ENCODE measurements at regions not wholly inside any gene's neighbourhood (a gene's known extent, or its start where the extent isn't known, plus 50 kb on each side); places are given as distances from the start of the nearest gene placed in this dataset.

DNA sequence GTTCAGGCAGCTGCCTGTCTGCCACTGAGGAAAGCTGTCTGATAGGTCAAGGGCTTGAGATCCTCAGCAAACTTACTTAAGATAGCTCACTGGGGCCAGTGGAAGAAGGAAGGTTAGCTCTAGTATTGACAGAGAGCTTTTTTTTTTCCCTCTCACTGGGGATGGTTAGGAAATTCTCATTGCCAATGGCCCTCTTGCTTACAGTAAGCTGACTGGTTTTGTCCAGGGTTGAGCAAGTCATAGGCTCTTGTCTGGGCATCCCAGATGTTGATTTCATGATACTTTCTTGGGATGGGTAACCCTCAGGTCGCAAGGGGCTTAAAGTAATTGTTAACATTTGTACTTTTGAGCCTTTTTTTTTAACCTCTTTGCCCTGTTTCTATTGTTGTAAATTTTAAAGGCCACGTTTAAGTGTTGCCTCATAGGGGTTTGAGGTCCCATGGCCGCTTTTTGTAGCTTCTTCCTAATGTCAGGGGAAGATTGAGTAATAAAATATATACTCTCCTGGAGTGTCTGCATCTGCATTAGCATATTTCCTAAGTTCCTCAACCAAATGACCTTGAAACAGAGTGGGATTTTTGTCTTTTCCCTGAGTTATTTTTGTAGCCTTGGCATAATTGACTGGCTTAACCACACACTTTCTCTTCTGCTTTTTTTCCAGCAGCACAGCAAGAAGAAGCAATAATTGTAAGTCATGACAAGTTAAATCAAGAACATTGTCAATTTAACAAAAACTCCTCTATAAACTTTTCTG lies 716.0 kb downstream of the LRFN5 start:
- TF ChIP-seq, protein P1, sequence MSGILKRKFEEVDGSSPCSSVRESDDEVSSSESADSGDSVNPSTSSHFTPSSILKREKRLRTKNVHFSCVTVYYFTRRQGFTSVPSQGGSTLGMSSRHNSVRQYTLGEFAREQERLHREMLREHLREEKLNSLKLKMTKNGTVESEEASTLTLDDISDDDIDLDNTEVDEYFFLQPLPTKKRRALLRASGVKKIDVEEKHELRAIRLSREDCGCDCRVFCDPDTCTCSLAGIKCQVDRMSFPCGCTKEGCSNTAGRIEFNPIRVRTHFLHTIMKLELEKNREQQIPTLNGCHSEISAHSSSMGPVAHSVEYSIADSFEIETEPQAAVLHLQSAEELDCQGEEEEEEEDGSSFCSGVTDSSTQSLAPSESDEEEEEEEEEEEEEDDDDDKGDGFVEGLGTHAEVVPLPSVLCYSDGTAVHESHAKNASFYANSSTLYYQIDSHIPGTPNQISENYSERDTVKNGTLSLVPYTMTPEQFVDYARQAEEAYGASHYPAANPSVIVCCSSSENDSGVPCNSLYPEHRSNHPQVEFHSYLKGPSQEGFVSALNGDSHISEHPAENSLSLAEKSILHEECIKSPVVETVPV (CRISPR knock-in tag; IDR thresholded peaks at IDR 0.05): no peak
- TF ChIP-seq, protein P2, sequence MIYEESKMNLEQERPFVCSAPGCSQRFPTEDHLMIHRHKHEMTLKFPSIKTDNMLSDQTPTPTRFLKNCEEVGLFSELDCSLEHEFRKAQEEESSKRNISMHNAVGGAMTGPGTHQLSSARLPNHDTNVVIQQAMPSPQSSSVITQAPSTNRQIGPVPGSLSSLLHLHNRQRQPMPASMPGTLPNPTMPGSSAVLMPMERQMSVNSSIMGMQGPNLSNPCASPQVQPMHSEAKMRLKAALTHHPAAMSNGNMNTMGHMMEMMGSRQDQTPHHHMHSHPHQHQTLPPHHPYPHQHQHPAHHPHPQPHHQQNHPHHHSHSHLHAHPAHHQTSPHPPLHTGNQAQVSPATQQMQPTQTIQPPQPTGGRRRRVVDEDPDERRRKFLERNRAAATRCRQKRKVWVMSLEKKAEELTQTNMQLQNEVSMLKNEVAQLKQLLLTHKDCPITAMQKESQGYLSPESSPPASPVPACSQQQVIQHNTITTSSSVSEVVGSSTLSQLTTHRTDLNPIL (CRISPR knock-in tag; IDR thresholded peaks at IDR 0.05; ENCODE audit: low read depth): no peak
- TF ChIP-seq PPARA (CRISPR knock-in tag; IDR thresholded peaks at IDR 0.05; ENCODE audit: borderline replicate concordance): no peak
- TF ChIP-seq ZC3H10 (CRISPR knock-in tag; IDR thresholded peaks at IDR 0.05): no peak
- no peak for TF ChIP-seq RARB (CRISPR knock-in tag; IDR thresholded peaks at IDR 0.05)
- no peak for ATAC-seq

DNA sequence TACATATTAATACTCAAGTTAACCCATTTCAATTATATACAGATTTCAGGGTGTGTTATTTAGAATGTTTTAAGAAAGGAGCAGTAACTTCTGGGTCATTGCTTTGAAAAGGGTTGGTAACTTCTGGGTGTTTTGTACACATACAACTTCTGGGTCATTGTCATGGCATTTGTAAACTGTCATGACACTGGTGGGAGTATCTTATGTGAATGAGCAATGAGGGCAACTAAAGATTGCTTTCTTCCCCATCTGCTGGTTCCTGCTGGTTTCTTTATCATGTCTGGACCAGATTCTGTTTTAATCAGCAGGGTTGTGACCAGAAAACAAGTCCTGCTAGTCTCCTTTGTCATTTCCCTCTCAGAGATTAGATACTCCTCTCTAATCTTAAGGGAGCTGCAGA lies 713.3 kb downstream of the LRFN5 start:
- ATAC-seq: no peak
- no peak for TF ChIP-seq ZNF70 (CRISPR knock-in tag; IDR thresholded peaks at IDR 0.05)
- no peak for TF ChIP-seq BACH2 (CRISPR knock-in tag; IDR thresholded peaks at IDR 0.05; ENCODE audit: borderline replicate concordance)
- TF ChIP-seq, protein P3, sequence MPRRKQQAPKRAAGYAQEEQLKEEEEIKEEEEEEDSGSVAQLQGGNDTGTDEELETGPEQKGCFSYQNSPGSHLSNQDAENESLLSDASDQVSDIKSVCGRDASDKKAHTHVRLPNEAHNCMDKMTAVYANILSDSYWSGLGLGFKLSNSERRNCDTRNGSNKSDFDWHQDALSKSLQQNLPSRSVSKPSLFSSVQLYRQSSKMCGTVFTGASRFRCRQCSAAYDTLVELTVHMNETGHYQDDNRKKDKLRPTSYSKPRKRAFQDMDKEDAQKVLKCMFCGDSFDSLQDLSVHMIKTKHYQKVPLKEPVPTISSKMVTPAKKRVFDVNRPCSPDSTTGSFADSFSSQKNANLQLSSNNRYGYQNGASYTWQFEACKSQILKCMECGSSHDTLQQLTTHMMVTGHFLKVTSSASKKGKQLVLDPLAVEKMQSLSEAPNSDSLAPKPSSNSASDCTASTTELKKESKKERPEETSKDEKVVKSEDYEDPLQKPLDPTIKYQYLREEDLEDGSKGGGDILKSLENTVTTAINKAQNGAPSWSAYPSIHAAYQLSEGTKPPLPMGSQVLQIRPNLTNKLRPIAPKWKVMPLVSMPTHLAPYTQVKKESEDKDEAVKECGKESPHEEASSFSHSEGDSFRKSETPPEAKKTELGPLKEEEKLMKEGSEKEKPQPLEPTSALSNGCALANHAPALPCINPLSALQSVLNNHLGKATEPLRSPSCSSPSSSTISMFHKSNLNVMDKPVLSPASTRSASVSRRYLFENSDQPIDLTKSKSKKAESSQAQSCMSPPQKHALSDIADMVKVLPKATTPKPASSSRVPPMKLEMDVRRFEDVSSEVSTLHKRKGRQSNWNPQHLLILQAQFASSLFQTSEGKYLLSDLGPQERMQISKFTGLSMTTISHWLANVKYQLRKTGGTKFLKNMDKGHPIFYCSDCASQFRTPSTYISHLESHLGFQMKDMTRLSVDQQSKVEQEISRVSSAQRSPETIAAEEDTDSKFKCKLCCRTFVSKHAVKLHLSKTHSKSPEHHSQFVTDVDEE (CRISPR knock-in tag; IDR thresholded peaks at IDR 0.05): no peak
- TF ChIP-seq, protein P1 (CRISPR knock-in tag; IDR thresholded peaks at IDR 0.05): no peak
- no peak for TF ChIP-seq GLIS3 (CRISPR knock-in tag; IDR thresholded peaks at IDR 0.05)
- no peak for TF ChIP-seq ZC3H10 (CRISPR knock-in tag; IDR thresholded peaks at IDR 0.05)
- no peak for TF ChIP-seq ZFP30 (CRISPR knock-in tag; IDR thresholded peaks at IDR 0.05)
- no peak for TF ChIP-seq OSR1 (CRISPR knock-in tag; IDR thresholded peaks at IDR 0.05)
- no peak for TF ChIP-seq TOX (CRISPR knock-in tag; IDR thresholded peaks at IDR 0.05; ENCODE audit: borderline replicate concordance)
- no peak for TF ChIP-seq TCF4 (CRISPR knock-in tag; IDR thresholded peaks at IDR 0.05; ENCODE audit: borderline replicate concordance)
- TF ChIP-seq CSDC2 (CRISPR knock-in tag; IDR thresholded peaks at IDR 0.05): no peak
- TF ChIP-seq ZNF8 (CRISPR knock-in tag; IDR thresholded peaks at IDR 0.05): no peak
- TF ChIP-seq, protein P2 (CRISPR knock-in tag; IDR thresholded peaks at IDR 0.05; ENCODE audit: low read depth): no peak
- TF ChIP-seq PPARA (CRISPR knock-in tag; IDR thresholded peaks at IDR 0.05; ENCODE audit: borderline replicate concordance): no peak
- TF ChIP-seq, protein P4, sequence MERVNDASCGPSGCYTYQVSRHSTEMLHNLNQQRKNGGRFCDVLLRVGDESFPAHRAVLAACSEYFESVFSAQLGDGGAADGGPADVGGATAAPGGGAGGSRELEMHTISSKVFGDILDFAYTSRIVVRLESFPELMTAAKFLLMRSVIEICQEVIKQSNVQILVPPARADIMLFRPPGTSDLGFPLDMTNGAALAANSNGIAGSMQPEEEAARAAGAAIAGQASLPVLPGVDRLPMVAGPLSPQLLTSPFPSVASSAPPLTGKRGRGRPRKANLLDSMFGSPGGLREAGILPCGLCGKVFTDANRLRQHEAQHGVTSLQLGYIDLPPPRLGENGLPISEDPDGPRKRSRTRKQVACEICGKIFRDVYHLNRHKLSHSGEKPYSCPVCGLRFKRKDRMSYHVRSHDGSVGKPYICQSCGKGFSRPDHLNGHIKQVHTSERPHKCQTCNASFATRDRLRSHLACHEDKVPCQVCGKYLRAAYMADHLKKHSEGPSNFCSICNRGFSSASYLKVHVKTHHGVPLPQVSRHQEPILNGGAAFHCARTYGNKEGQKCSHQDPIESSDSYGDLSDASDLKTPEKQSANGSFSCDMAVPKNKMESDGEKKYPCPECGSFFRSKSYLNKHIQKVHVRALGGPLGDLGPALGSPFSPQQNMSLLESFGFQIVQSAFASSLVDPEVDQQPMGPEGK (CRISPR knock-in tag; IDR thresholded peaks at IDR 0.05; ENCODE audit: borderline replicate concordance): no peak
- no peak for TF ChIP-seq ISL1 (CRISPR knock-in tag; IDR thresholded peaks at IDR 0.05)
- TF ChIP-seq ZFP3 (CRISPR knock-in tag; IDR thresholded peaks at IDR 0.05): no peak

DNA sequence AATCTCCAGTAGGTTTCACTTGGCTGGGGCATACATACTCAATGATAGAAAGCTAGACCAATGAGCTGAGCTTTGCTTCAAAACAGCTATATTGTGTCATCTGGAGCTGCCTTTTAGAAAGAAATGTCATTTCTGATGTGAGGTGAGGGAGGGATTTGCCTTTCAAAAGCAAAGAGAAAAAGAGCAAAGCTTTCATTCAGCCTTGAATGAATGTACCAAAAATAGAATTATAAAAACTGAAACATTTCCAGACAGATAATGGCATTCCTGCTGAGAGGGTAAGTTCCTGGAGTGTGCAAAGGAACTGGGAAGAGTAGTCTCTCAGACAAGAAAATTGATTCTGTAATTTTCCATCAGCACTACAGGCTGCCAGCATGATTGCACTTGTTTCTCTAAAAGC lies 710.0 kb downstream of the LRFN5 start:
- TF ChIP-seq, protein P2 (CRISPR knock-in tag; IDR thresholded peaks at IDR 0.05; ENCODE audit: low read depth): no peak
- no peak for TF ChIP-seq ZNF565 (CRISPR knock-in tag; conservative IDR thresholded peaks at IDR 0.05; ENCODE audit: low read depth)
- TF ChIP-seq ZNF70 (CRISPR knock-in tag; IDR thresholded peaks at IDR 0.05): no peak
- no peak for TF ChIP-seq ZFP30 (CRISPR knock-in tag; IDR thresholded peaks at IDR 0.05)
- TF ChIP-seq, protein P4 (CRISPR knock-in tag; IDR thresholded peaks at IDR 0.05; ENCODE audit: borderline replicate concordance): no peak
- TF ChIP-seq TOX (CRISPR knock-in tag; IDR thresholded peaks at IDR 0.05; ENCODE audit: borderline replicate concordance): no peak
- no peak for TF ChIP-seq OSR1 (CRISPR knock-in tag; IDR thresholded peaks at IDR 0.05)
- TF ChIP-seq ARNTL (CRISPR knock-in tag; IDR thresholded peaks at IDR 0.05; ENCODE audit: borderline replicate concordance, low read depth): no peak
- no peak for TF ChIP-seq TCF4 (CRISPR knock-in tag; IDR thresholded peaks at IDR 0.05; ENCODE audit: borderline replicate concordance)
- TF ChIP-seq BACH2 (CRISPR knock-in tag; IDR thresholded peaks at IDR 0.05; ENCODE audit: borderline replicate concordance): no peak
- TF ChIP-seq RARB (CRISPR knock-in tag; IDR thresholded peaks at IDR 0.05): no peak
- TF ChIP-seq PPARA (CRISPR knock-in tag; IDR thresholded peaks at IDR 0.05; ENCODE audit: borderline replicate concordance): no peak
- TF ChIP-seq ISL1 (CRISPR knock-in tag; IDR thresholded peaks at IDR 0.05): no peak
- no peak for ATAC-seq
